MM.1S (cell line): ENCODE measurements at regions not wholly inside any gene's neighbourhood (a gene's known extent, or its start where the extent isn't known, plus 50 kb on each side); places are given as distances from the start of the nearest gene placed in this dataset.

ENCODE experiments used
- EZH2 ChIP-seq: fragments of 300-600 bp; sonication (generic); optimal IDR thresholded peaks from 2 replicates; pipeline ENCODE3; 2017; ENCODE audit warnings: low read depth, mild to moderate bottlenecking, antibody characterized with exemption, low read length, mixed read lengths
- EZH2phosphoT487 ChIP-seq: fragments of 300-600 bp; sonication (generic); IDR thresholded peaks from 2 replicates; pipeline ENCODE4 v1.6.1; 2018; ENCODE audit warnings: antibody characterized with exemption, low read length
- TF ChIP-seq, protein P1 (sequence below): fragments of 300-600 bp; sonication (generic); IDR thresholded peaks from 2 replicates; pipeline ENCODE4 v1.5.1; 2016; ENCODE audit warnings: antibody characterized with exemption, low read length, mixed read lengths

DNA sequence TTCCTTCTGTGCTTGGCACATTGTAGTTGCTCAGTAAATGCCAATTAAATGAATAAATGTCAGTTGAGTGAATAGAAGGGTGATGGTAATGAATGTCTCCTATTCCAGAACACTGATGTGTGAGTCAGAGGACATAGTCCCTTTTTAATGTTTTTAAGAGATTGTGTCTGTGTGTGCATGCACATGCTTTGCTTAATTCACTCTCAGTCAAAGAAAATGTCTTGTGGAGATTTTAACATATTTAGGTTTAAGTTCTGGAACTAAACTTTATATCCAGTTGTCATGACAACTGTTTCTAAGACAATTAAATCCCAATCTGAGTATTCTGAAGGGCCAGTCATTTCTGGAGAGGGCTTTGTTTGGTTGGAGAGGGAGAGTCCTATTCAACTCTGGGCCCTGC, 255.3 kb upstream of the CDH11 start:
- no peak for TF ChIP-seq EZH2
- TF ChIP-seq, protein P1, sequence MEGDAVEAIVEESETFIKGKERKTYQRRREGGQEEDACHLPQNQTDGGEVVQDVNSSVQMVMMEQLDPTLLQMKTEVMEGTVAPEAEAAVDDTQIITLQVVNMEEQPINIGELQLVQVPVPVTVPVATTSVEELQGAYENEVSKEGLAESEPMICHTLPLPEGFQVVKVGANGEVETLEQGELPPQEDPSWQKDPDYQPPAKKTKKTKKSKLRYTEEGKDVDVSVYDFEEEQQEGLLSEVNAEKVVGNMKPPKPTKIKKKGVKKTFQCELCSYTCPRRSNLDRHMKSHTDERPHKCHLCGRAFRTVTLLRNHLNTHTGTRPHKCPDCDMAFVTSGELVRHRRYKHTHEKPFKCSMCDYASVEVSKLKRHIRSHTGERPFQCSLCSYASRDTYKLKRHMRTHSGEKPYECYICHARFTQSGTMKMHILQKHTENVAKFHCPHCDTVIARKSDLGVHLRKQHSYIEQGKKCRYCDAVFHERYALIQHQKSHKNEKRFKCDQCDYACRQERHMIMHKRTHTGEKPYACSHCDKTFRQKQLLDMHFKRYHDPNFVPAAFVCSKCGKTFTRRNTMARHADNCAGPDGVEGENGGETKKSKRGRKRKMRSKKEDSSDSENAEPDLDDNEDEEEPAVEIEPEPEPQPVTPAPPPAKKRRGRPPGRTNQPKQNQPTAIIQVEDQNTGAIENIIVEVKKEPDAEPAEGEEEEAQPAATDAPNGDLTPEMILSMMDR, result no peak
- TF ChIP-seq EZH2phosphoT487, result no peak
